Dermis microvascular lymphatic vessel endothelial cell (primary cell): ENCODE measurements at regions not wholly inside any gene's neighbourhood (a gene's known extent, or its start where the extent isn't known, plus 50 kb on each side); places are given as distances from the start of the nearest gene placed in this dataset.

Experiments
- DNase-seq, 2 donors: peaks; one replicate each; pipeline versions ENCODE4 v3.0.0 to v3.0.0-alpha.2; 2010; ENCODE audit warnings: low read depth in 2 of 2

DNA sequence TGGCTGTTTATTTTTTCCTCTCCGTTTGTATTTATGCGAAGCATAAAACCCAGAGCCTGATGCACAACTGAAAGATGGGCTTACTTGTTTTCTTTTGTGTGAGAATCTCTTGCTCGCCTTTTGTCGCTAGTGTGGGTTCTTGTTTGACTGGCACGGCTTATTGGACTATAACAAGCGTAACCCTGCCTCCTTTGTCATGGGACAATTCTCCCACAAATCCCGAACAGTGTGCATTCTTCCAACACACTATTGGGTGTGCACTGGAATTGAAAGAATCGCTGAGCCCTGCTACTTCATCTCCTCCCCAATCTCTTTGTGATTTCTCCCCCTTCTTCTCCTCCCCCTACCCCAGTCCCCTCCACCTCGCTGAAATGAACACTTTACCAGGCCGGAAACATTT is 110.8 kb downstream of the ZIC5 start:
- no peak for DNase-seq

DNA sequence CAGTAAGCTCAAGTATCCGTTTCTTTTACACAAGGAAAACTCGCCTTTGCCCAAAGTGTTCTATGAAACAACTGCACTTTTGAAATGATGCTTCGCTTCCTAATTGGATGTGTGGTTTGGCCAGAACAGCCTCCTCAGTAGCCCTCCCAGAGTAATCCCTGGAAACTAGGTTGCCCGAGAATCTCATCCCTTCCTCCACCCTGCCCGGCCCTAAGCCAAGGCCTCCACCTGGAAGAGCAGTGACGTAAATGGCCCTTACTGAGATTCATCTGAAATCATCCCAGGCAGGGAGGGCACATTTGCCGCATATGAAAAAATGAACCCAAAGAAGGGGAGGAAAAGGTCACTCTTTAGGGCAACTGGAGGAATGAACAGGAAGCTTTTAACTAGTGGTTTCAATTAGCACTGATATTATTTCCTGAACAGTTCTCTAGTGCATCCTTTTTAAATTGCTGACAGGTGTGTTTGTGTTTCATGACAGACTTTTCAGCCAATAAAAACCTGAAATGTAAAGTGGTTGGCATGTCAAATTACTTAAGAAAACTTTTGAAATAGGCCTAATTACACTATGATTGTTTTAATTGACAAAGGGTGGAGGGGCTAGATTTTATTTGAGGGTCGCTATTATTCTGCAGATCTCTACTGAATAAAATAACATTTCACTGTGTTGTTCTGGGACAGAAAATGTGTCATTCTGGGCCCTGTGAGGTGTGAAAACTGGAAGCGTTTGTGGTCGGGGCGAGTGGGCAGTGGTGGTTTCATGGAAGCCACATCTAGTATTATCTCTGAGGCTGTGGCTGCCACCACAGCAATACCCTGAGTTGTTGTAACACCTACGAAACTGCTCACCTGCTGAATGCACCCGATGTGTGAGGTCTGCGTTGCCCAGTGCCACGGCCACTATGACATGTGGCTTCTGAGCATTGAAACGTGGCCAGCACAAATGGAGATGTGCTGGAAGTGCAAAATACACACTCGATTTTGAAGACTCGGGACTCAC is 112.1 kb downstream of the ZIC5 start:
- no peak for DNase-seq

- DNase-seq, result no peak
Observed at GRCh38 chr13:99857738-99858137, 113.8 kb downstream of the ZIC5 start.

DNA sequence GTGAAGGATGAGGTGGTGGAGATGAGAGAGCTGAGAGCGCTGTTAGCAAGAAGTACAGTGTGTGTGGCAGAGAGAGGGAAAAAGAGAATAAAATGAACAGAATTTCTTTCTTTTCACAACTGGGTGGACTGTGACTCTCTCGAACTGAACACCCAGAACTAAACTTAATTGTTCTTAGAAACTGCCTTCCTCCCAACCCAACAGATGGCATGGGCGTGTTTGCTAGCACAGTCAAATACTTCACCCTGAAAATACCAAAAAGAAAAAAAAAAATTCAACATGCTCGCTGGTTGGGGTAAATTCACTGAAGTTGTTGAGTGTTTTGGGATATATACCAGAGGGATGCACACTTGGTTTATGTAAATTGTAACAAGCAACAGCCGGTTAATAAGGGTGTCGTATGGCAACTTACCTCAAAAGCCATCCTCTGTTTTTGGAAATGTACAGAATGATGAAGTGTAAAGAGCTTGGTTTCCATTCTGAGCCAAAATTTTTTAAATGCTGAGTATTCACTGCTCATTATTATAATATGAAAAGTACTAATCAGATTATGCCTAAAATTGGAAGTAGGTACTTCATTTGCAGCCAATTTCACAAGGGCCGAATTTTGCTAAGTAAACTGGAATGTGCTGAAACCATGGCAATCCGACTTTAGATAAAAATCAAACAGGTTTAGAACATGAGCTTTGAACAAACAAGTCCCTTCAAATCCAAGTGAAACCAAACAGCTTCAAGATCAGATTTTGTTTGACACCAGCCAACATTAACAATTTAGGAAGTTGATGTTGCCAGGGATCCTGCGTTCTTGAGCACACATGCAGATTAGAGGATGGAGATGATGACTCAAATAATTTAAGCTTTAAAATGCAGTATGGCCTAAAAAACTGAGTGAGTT is 115.8 kb downstream of the ZIC5 start:
- DNase-seq, result no peak

DNA sequence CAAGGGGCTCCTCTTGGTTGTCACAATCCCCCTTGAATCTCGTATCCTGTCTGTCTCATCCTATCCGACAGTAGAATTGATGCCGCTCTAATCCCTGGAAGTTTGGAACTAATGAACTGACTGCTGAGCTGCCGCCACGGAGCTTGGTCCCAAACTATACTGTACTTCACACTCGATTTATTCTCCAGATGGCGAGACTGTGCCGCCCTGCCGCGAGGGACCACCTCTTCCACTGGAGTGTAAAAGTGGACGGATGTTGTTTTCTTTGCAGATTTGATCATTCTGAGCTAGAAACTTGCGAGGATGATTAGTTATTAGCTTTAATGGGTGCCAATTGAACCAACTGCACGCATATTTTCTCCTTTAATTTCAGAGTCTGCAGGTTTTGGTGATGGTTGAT is 117.2 kb downstream of the ZIC5 start:
- no peak for DNase-seq

GRCh38 chr13:99847318-99847750 is 124.2 kb downstream of the ZIC5 start:
- DNase-seq, result no peak

DNA sequence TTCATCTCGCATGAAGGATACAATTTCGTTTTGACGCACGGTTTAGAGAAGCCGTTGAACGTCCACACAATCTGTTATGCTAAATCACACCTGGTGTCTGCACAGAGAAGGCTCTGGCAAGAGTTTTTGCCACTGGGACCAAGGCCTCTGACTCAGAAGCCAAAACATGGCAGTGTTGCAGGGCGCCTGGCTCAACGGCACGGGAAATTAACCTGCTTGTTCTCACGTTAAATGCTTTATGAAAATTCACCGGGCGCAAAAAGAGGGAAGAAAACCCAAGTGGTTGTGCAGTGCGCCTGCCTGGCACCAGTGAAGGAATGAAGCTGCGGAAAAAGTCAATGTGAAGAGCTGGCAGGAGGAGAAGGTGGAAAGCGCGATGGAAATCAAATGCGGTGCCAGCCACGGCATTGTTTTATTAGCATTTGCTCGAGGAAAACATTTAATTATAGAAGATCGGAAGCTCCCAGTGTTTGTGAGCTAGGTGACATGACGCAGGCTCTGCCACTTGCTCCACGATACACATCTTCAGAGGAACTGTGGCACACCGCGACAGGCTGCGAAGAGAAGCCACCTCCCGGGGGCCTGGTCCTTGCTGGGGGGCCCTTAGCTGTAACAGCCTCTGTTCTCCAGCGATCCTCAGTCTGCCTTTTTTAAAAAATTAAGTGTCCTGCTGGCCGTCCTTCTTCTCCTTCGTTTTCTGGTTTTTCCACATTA is 126.2 kb downstream of the ZIC5 start:
- DNase-seq, result no peak

DNA sequence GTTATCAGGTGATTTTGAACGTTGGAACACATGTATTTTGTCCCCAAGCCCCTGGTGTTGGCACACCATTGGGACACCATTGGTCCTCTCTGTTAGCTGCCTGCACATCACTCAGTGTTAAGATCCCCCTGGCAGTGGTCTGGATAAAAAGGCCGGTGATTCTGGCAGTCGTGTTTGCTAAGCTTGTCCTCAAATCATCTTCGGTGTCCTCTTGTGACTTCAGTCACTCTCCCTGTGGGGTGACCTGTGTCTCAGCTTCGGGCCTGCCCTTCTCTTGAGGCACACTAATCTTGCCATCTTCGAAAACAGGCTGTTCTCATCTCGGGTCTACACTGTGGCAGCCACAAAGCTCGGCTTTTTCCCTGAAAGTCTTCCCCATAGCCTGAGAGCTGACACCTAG is 127.1 kb downstream of the ZIC5 start:
- DNase-seq, result no peak

DNA sequence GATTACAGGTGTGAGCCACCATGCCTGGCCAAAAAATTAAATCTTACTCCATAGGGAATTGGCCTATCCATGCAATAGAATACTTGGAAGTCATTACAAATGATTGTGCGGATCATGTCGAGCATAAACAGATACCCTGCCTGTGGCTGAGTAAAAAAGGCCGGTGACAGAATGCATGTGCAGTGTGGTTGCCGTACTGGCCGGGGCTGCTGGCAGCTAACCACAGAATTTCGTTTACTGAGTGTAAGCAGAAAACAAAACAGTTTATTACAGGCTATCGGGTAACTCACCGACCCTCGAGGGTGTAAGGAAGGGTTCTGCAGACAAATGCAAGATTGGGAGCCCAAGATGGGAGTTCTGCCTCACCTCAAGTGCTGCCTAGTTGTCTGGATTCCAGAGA is 127.7 kb downstream of the ZIC5 start:
- no peak for DNase-seq

GRCh38 chr13:99842405-99842804 is 129.2 kb downstream of the ZIC5 start:
- no peak for DNase-seq

DNA sequence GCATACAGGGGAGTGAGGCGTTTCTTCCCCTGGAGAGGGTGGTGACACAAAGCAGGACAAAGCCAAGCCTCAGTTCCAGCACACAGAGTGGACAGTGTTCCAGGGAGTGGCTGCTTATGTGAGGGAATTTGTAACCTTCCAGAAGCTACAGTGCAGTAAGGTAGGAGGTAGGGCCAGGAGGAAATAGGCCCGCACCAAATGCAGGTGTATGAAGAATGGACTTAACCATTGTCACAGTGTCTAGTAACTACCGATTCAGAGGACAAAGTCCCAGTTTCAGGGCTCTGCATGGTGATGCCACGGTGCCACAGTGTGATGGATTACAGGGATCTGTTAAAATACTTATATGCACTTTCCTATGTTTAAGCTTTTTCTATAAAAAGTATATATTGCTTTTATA is 135.3 kb downstream of the ZIC5 start:
- no peak for DNase-seq

GRCh38 chr13:99835442-99835841 is 136.1 kb downstream of the ZIC5 start:
- DNase-seq, result no peak

DNA sequence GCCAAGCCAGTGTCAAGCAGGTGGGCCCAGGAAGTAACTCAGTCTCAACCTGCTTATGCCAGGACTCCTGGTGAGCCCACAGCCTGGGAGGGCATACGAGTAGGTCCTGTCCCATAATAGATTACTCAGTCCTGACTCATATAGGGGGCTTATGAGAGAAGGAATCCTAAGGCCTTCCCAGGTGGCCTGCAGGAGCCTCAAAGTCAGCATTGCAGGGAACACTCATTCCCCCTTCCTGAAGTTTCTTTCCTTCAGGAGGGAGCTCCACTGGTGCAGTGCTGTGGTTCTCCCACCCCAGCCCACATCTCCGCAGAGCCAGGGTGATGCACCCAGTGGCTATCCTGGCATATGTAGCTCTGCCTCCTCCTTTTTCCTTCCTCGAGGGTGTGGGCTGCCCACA is 137.3 kb downstream of the ZIC5 start:
- no peak for DNase-seq

GRCh38 chr13:99832347-99832746 is 139.2 kb downstream of the ZIC5 start:
- no peak for DNase-seq

DNA sequence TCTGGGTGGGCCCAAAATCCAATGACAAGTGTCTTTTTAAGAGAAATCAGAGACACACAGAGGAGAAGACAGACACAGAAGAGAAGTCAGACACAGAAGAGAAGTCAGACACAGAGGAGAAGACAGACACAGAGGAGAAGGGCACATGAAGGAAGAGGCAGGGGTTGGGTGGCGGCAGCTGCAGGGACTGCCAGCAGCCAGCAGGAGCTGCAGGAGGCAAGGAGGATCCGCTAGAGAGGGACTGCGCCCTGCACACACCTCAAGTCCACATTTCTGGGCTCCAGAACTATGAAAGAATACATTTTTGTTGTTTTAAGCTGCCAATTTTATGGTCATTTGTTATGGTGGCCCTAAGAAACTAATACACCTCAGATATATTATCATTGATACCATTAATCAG is 140.6 kb downstream of the ZIC5 start:
- no peak for DNase-seq

DNA sequence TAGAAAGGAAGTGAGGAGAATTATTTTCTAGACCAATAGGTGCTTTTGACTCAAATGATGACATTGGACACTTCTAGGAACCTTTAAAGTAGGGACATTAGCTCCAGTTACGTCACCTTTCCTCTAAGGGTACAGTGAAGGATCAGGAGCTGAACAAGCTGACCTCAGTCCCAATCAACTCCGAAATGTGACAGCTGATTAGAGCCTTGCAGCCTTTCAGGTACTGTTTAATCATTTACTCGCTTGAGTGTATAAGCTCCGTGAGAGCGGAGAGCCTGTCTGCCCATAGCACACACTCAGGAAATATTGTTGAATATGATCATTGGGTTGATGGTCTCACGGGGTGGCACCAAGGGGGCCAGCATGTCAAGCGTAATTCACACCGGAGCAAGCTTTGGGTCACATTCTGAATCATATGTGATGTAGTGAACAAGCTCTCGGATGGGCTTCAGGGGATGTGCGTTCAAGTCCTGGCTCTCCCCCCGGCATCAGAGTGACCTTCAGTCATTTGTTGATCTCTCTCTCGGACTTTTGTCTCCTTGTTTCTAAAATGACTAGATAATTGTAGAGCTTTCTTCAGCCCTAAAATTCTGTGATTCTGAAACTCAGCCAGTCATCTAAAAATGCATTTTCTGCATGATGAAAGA is 141.9 kb downstream of the ZIC5 start:
- DNase-seq, result no peak

DNA sequence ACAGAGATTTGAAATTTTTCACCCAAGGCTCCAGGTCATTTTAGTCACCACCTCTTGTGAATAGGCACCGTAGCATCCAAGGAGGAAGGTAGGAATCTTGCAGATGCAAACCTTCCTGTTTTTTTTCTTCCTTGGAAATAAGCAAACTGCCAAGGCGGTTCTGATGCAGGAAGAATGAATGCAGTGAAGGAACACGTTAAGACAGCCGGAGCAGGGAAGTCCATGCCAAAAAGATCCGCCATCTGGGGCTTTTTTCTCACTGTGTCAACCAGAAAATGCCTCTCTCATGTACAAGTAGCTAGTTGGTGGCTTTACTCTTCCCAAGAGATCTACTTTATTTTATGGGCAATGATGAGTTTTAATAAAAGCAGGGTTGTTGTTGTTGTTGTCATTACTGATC is 142.4 kb downstream of the ZIC5 start:
- no peak for DNase-seq

DNA sequence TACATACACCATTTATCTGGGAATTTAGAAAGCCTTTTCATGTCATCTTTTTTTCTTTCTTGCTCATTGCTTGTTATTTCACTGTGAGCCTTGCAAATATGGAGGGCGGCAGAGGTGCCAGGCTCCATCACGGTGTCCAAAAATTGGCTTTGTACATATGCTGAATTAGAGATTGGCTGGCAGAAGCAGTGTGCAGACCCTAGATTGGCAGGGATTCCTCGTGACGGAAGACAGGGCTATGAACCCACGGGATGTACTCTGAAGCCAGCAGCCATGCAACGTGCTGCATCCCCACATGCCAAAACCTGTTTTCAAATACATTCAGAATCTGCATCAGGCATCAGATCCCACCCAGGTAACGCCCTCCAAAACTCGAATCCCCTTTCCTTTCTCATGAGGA is 142.8 kb downstream of the ZIC5 start:
- no peak for DNase-seq

DNA sequence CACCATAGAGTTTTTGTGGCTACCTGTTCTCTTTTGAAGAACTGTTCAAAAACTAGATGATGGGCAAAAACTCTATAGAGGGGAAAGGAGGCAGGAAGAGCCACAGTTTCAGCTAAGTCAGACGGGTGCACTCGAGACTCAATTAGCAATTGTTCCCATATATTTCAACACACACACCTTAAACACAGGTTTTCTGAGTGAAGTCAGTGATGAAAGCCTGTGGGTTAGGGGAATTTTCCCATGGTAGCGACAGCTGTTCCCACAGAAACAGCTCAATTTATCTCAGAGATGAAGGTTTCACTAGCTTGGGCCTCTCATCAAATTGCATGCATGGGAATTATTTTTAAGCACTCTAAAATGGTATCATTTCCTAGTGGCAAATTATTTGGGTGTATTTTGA is 143.4 kb downstream of the ZIC5 start:
- no peak for DNase-seq

DNA sequence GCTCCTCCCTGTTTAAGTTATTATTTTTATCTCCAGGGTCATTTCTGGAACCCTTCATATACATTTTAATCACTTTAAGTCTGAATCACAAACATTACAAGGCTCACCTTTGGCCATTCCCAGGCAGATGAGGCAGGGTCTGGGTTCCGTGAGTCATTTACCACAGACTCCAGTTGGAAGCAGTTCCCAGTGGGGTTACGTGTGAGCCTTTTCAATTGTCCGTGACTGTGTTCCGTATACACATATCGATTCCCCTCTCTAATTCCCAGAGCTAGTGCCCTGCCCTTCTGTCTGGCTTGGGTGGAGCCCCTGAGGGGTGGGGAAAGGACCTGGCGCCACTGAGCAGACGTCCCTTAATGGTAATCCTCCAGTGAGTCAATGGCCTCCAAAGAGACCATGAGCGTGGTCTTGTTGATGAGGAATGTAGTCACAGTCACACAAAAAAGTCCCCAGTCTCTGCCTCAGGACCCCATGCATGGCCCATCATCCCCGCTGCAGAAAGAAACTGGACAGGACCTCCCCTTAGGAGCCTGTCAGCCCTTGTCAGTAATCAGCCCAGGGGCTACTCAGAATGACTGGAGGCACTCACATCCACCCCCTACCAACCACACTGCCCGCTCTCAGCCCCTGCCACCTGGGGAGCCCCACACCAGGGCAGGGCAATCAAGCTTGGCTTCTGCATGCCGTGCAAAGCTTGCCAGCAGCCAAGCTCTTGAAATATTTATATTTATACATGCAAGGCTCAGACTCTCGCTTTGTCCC is 144.4 kb downstream of the ZIC5 start:
- no peak for DNase-seq

DNA sequence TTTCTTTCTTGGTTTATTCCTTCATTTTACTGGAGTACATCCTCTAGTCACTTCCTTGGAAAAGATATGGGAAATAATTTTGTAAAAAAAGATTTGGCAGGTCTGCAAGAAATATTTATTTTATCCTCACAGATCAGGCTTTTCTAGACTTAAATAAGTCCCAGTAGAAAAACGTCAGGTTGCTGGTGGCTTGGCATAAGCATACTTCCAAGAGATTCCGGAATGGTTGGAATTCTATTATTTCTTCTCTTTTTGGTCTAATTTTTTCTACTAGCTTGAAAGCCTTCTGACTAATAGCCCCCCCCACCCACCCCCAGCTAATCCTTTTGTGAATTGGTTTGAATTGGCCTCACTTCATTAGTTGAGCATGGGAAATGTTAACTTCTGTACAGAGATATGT is 147.6 kb downstream of the ZIC5 start:
- DNase-seq, result no peak
